ENCODE measurements at regions not wholly inside any gene's neighbourhood (a gene's known extent, or its start where the extent isn't known, plus 50 kb on each side); places are given as distances from the start of the nearest gene placed in this dataset.

DNA sequence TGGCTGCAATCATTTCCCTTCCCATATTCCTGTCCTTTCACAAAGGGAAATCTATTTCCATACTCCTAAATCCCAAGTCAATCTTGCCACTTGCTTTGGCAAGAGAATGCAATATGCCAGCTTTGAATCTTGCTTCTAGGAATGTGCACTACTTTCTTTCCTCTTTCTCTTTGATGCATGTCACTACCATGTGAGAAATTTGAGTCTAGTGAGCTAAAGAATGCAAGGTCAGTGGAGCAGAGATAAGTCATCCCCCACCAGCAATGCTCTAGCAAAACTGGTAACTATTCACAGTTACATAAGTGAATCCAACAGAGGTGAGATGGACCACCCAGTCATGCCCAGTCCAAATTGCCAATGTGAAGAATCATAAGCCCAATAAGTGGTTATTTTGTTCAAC lies 910.4 kb downstream of the RAB28 start:
- TF ChIP-seq, protein P1, sequence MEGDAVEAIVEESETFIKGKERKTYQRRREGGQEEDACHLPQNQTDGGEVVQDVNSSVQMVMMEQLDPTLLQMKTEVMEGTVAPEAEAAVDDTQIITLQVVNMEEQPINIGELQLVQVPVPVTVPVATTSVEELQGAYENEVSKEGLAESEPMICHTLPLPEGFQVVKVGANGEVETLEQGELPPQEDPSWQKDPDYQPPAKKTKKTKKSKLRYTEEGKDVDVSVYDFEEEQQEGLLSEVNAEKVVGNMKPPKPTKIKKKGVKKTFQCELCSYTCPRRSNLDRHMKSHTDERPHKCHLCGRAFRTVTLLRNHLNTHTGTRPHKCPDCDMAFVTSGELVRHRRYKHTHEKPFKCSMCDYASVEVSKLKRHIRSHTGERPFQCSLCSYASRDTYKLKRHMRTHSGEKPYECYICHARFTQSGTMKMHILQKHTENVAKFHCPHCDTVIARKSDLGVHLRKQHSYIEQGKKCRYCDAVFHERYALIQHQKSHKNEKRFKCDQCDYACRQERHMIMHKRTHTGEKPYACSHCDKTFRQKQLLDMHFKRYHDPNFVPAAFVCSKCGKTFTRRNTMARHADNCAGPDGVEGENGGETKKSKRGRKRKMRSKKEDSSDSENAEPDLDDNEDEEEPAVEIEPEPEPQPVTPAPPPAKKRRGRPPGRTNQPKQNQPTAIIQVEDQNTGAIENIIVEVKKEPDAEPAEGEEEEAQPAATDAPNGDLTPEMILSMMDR (conservative IDR thresholded peaks at IDR 0.05; ENCODE audit: low read depth in 2 of 2), result no peak
- TF ChIP-seq, protein P2, sequence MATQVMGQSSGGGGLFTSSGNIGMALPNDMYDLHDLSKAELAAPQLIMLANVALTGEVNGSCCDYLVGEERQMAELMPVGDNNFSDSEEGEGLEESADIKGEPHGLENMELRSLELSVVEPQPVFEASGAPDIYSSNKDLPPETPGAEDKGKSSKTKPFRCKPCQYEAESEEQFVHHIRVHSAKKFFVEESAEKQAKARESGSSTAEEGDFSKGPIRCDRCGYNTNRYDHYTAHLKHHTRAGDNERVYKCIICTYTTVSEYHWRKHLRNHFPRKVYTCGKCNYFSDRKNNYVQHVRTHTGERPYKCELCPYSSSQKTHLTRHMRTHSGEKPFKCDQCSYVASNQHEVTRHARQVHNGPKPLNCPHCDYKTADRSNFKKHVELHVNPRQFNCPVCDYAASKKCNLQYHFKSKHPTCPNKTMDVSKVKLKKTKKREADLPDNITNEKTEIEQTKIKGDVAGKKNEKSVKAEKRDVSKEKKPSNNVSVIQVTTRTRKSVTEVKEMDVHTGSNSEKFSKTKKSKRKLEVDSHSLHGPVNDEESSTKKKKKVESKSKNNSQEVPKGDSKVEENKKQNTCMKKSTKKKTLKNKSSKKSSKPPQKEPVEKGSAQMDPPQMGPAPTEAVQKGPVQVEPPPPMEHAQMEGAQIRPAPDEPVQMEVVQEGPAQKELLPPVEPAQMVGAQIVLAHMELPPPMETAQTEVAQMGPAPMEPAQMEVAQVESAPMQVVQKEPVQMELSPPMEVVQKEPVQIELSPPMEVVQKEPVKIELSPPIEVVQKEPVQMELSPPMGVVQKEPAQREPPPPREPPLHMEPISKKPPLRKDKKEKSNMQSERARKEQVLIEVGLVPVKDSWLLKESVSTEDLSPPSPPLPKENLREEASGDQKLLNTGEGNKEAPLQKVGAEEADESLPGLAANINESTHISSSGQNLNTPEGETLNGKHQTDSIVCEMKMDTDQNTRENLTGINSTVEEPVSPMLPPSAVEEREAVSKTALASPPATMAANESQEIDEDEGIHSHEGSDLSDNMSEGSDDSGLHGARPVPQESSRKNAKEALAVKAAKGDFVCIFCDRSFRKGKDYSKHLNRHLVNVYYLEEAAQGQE (IDR thresholded peaks at IDR 0.05; ENCODE audit: unreplicated experiment), result no peak
- TF ChIP-seq, protein P3, sequence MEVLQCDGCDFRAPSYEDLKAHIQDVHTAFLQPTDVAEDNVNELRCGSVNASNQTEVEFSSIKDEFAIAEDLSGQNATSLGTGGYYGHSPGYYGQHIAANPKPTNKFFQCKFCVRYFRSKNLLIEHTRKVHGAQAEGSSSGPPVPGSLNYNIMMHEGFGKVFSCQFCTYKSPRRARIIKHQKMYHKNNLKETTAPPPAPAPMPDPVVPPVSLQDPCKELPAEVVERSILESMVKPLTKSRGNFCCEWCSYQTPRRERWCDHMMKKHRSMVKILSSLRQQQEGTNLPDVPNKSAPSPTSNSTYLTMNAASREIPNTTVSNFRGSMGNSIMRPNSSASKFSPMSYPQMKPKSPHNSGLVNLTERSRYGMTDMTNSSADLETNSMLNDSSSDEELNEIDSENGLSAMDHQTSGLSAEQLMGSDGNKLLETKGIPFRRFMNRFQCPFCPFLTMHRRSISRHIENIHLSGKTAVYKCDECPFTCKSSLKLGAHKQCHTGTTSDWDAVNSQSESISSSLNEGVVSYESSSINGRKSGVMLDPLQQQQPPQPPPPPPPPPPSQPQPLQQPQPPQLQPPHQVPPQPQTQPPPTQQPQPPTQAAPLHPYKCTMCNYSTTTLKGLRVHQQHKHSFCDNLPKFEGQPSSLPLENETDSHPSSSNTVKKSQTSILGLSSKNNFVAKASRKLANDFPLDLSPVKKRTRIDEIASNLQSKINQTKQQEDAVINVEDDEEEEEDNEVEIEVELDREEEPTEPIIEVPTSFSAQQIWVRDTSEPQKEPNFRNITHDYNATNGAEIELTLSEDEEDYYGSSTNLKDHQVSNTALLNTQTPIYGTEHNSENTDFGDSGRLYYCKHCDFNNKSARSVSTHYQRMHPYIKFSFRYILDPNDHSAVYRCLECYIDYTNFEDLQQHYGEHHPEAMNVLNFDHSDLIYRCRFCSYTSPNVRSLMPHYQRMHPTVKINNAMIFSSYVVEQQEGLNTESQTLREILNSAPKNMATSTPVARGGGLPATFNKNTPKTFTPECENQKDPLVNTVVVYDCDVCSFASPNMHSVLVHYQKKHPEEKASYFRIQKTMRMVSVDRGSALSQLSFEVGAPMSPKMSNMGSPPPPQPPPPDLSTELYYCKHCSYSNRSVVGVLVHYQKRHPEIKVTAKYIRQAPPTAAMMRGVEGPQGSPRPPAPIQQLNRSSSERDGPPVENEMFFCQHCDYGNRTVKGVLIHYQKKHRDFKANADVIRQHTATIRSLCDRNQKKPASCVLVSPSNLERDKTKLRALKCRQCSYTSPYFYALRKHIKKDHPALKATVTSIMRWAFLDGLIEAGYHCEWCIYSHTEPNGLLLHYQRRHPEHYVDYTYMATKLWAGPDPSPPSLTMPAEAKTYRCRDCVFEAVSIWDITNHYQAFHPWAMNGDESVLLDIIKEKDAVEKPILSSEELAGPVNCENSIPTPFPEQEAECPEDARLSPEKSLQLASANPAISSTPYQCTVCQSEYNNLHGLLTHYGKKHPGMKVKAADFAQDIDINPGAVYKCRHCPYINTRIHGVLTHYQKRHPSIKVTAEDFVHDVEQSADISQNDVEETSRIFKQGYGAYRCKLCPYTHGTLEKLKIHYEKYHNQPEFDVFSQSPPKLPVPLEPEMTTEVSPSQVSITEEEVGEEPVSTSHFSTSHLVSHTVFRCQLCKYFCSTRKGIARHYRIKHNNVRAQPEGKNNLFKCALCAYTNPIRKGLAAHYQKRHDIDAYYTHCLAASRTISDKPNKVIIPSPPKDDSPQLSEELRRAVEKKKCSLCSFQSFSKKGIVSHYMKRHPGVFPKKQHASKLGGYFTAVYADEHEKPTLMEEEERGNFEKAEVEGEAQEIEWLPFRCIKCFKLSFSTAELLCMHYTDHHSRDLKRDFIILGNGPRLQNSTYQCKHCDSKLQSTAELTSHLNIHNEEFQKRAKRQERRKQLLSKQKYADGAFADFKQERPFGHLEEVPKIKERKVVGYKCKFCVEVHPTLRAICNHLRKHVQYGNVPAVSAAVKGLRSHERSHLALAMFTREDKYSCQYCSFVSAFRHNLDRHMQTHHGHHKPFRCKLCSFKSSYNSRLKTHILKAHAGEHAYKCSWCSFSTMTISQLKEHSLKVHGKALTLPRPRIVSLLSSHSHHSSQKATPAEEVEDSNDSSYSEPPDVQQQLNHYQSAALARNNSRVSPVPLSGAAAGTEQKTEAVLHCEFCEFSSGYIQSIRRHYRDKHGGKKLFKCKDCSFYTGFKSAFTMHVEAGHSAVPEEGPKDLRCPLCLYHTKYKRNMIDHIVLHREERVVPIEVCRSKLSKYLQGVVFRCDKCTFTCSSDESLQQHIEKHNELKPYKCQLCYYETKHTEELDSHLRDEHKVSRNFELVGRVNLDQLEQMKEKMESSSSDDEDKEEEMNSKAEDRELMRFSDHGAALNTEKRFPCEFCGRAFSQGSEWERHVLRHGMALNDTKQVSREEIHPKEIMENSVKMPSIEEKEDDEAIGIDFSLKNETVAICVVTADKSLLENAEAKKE (CRISPR knock-in tag; IDR thresholded peaks at IDR 0.05), result no peak
- TF ChIP-seq POLR2AphosphoS5 (IDR thresholded peaks at IDR 0.05; ENCODE audit: low read depth) (no peak), CREB1 (CRISPR knock-in tag; IDR thresholded peaks at IDR 0.05; ENCODE audit: low read depth) (no peak), EZH2 (IDR thresholded peaks at IDR 0.05; ENCODE audit: low read depth, unreplicated experiment) (no peak), EZH2phosphoT487 (IDR thresholded peaks at IDR 0.05; ENCODE audit: unreplicated experiment) (no peak), JUNB (IDR thresholded peaks at IDR 0.05; ENCODE audit: unreplicated experiment) (no peak), ZNF331 (CRISPR knock-in tag; IDR thresholded peaks at IDR 0.05; ENCODE audit: low read depth) (no peak)
